ENCODE measurements at regions not wholly inside any gene's neighbourhood (a gene's known extent, or its start where the extent isn't known, plus 50 kb on each side); places are given as distances from the start of the nearest gene placed in this dataset.

- no peaks in the 10 kb centered on the region for H3K27me3 ChIP-seq
- TF ChIP-seq CTCF (IDR thresholded peaks at IDR 0.05; ENCODE audit: low read depth, low read length) = no peak
- no peak overlapping the region for H3K4me3 ChIP-seq (ENCODE audit: low read depth, low read length)
These were observed 125.2 kb upstream of the ZBTB40 start for GRCh38 chr1:22326372-22326915.

GRCh38 chr1:22326931-22327330 is 124.7 kb upstream of the ZBTB40 start:
- no peaks in the 10 kb centered on the region for H3K27me3 ChIP-seq
- H3K4me1 ChIP-seq = peaks cover 3% of the 10 kb centered on the region; the same call in 1 of the 2 replicates
- no peaks in the 10 kb centered on the region for H3K9me3 ChIP-seq
- no peak overlapping the region for H3K4me3 ChIP-seq (ENCODE audit: low read depth, low read length)
- DNase-seq = no peak
- H3K36me3 ChIP-seq = no peaks in the 10 kb centered on the region
- TF ChIP-seq CTCF (IDR thresholded peaks at IDR 0.05; ENCODE audit: low read depth, low read length) = no peak

More at GRCh38 chr1:22326372-22326915, 125.2 kb upstream of the ZBTB40 start:
- Histone ChIP-seq H3K4me1 (peaks cover 3% of the 10 kb centered on the region; the same call in 1 of the 2 replicates), H3K9me3 (no peaks in the 10 kb centered on the region), H3K36me3 (no peaks in the 10 kb centered on the region)
- no peak for DNase-seq

- Histone ChIP-seq H3K36me3 (no peaks in the 10 kb centered on the region), H3K4me1 (peaks cover 3% of the 10 kb centered on the region; the same call in 1 of the 2 replicates), H3K27me3 (no peaks in the 10 kb centered on the region), H3K9me3 (no peaks in the 10 kb centered on the region), H3K4me3 (ENCODE audit: low read depth, low read length) (no peak overlapping the region)
- no peak for TF ChIP-seq CTCF (IDR thresholded peaks at IDR 0.05; ENCODE audit: low read depth, low read length)
- DNase-seq = no peak
These were observed 124.2 kb upstream of the ZBTB40 start for GRCh38 chr1:22327411-22327810.

GRCh38 chr1:22328331-22329147 is 123.1 kb upstream of the ZBTB40 start:
- H3K36me3 ChIP-seq = no peaks in the 10 kb centered on the region
- H3K4me3 ChIP-seq (ENCODE audit: low read depth, low read length) = no peak overlapping the region
- DNase-seq = peak; percentile 37
- TF ChIP-seq CTCF (IDR thresholded peaks at IDR 0.05; ENCODE audit: low read depth, low read length) = no peak
- peaks cover 3% of the 10 kb centered on the region; the same call in 1 of the 2 replicates for H3K4me1 ChIP-seq
- no peaks in the 10 kb centered on the region for H3K9me3 ChIP-seq
- H3K27me3 ChIP-seq = no peaks in the 10 kb centered on the region

GRCh38 chr1:22329148-22329515 is 122.5 kb upstream of the ZBTB40 start:
- H3K9me3 ChIP-seq = no peaks in the 10 kb centered on the region
- H3K27me3 ChIP-seq = no peaks in the 10 kb centered on the region
- no peak for DNase-seq
- H3K4me3 ChIP-seq (ENCODE audit: low read depth, low read length) = no peak overlapping the region
- H3K36me3 ChIP-seq = no peaks in the 10 kb centered on the region
- TF ChIP-seq CTCF (IDR thresholded peaks at IDR 0.05; ENCODE audit: low read depth, low read length) = no peak
- H3K4me1 ChIP-seq = peaks cover 3% of the 10 kb centered on the region; the same call in 1 of the 2 replicates

Measured in BE2C (cell line).